ENCODE measurements at regions not wholly inside any gene's neighbourhood (a gene's known extent, or its start where the extent isn't known, plus 50 kb on each side); places are given as distances from the start of the nearest gene placed in this dataset.

GRCh38 chr12:131568336-131568735 lies 142.6 kb upstream of the SFSWAP start:
- H3K36me3 ChIP-seq (ENCODE audit: insufficient read depth, low read length, poor library complexity, severe bottlenecking), result no peaks in the 10 kb centered on the region
- BruUV-seq (replicated peaks), result no TSS peak
- H3K27me3 ChIP-seq (replicated peaks; ENCODE audit: insufficient read depth, low read depth, low read length, poor library complexity), result peaks cover 73% of the 10 kb centered on the region
- no peak overlapping the region for H3K4me3 ChIP-seq (ENCODE audit: low read depth, low read length, poor library complexity, severe bottlenecking)
- no peak for DNase-seq (ENCODE audit: low spot score)
- intact Hi-C loops (cut with micrococcal nuclease; ENCODE audit: unreplicated experiment), result no loop called here
- TF ChIP-seq EZH2 (IDR thresholded peaks at IDR 0.05; ENCODE audit: borderline replicate concordance, low read depth, low read length, poor library complexity, severe bottlenecking), result no peak
- TF ChIP-seq, protein P1, sequence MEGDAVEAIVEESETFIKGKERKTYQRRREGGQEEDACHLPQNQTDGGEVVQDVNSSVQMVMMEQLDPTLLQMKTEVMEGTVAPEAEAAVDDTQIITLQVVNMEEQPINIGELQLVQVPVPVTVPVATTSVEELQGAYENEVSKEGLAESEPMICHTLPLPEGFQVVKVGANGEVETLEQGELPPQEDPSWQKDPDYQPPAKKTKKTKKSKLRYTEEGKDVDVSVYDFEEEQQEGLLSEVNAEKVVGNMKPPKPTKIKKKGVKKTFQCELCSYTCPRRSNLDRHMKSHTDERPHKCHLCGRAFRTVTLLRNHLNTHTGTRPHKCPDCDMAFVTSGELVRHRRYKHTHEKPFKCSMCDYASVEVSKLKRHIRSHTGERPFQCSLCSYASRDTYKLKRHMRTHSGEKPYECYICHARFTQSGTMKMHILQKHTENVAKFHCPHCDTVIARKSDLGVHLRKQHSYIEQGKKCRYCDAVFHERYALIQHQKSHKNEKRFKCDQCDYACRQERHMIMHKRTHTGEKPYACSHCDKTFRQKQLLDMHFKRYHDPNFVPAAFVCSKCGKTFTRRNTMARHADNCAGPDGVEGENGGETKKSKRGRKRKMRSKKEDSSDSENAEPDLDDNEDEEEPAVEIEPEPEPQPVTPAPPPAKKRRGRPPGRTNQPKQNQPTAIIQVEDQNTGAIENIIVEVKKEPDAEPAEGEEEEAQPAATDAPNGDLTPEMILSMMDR (conservative IDR thresholded peaks at IDR 0.05; ENCODE audit: low read depth, low read length), result no peak
- H3K9me3 ChIP-seq (ENCODE audit: low read depth, low read length, poor library complexity, severe bottlenecking), result no peaks in the 10 kb centered on the region
- ChIA-PET POLR2A (ENCODE audit: low non-redundant PET) (no interaction called here), CTCF (no interaction called here)
- no peaks in the 10 kb centered on the region for H3K4me1 ChIP-seq (ENCODE audit: insufficient read depth, low read length, poor library complexity, severe bottlenecking)
- H3K27ac ChIP-seq (ENCODE audit: low read depth, low read length, poor library complexity, severe bottlenecking), result no peak overlapping the region

- DNase-seq (ENCODE audit: low spot score), result no peak
- TF ChIP-seq, protein P1 (conservative IDR thresholded peaks at IDR 0.05; ENCODE audit: low read depth, low read length), result no peak
- no peak for TF ChIP-seq EZH2 (IDR thresholded peaks at IDR 0.05; ENCODE audit: borderline replicate concordance, low read depth, low read length, poor library complexity, severe bottlenecking)
- no peak overlapping the region for H3K27ac ChIP-seq (ENCODE audit: low read depth, low read length, poor library complexity, severe bottlenecking)
- no peaks in the 10 kb centered on the region for H3K4me1 ChIP-seq (ENCODE audit: insufficient read depth, low read length, poor library complexity, severe bottlenecking)
- POLR2A ChIA-PET (ENCODE audit: low non-redundant PET), result no interaction called here
- H3K9me3 ChIP-seq (ENCODE audit: low read depth, low read length, poor library complexity, severe bottlenecking), result no peaks in the 10 kb centered on the region
- intact Hi-C loops (cut with micrococcal nuclease; ENCODE audit: unreplicated experiment), result loop anchor here (10.0 kb wide), 1 partner anchor 466 kb away; no protein-coding TSS in a partner anchor
- H3K4me3 ChIP-seq (ENCODE audit: low read depth, low read length, poor library complexity, severe bottlenecking), result no peak overlapping the region
- CTCF ChIA-PET, result no interaction called here
- no TSS peak for BruUV-seq (replicated peaks)
- H3K27me3 ChIP-seq (replicated peaks; ENCODE audit: insufficient read depth, low read depth, low read length, poor library complexity), result peaks cover 80% of the 10 kb centered on the region
- no peaks in the 10 kb centered on the region for H3K36me3 ChIP-seq (ENCODE audit: insufficient read depth, low read length, poor library complexity, severe bottlenecking)
These were observed 140.3 kb upstream of the SFSWAP start for GRCh38 chr12:131570596-131570995.

- no peaks in the 10 kb centered on the region for H3K4me1 ChIP-seq (ENCODE audit: insufficient read depth, low read length, poor library complexity, severe bottlenecking)
- POLR2A ChIA-PET (ENCODE audit: low non-redundant PET), result no interaction called here
- intact Hi-C loops (cut with micrococcal nuclease; ENCODE audit: unreplicated experiment), result loop anchor here (10.0 kb wide), 1 partner anchor 467 kb away; no protein-coding TSS in a partner anchor
These were observed 139.1 kb upstream of the SFSWAP start for GRCh38 chr12:131571827-131572226.

More at GRCh38 chr12:131571827-131572226, 139.1 kb upstream of the SFSWAP start:
- CTCF ChIA-PET, result no interaction called here
- Histone ChIP-seq H3K27ac (ENCODE audit: low read depth, low read length, poor library complexity, severe bottlenecking) (no peak overlapping the region), H3K36me3 (ENCODE audit: insufficient read depth, low read length, poor library complexity, severe bottlenecking) (no peaks in the 10 kb centered on the region), H3K4me3 (ENCODE audit: low read depth, low read length, poor library complexity, severe bottlenecking) (no peak overlapping the region), H3K27me3 (replicated peaks; ENCODE audit: insufficient read depth, low read depth, low read length, poor library complexity) (peaks cover 68% of the 10 kb centered on the region), H3K9me3 (ENCODE audit: low read depth, low read length, poor library complexity, severe bottlenecking) (no peaks in the 10 kb centered on the region)
- no peak for TF ChIP-seq EZH2 (IDR thresholded peaks at IDR 0.05; ENCODE audit: borderline replicate concordance, low read depth, low read length, poor library complexity, severe bottlenecking)
- TF ChIP-seq, protein P1 (conservative IDR thresholded peaks at IDR 0.05; ENCODE audit: low read depth, low read length), result no peak
- no TSS peak for BruUV-seq (replicated peaks)
- DNase-seq (ENCODE audit: low spot score), result no peak
